ENCODE measurements at regions not wholly inside any gene's neighbourhood (a gene's known extent, or its start where the extent isn't known, plus 50 kb on each side); places are given as distances from the start of the nearest gene placed in this dataset.

GRCh38 chrX:9127986-9128385, 94.1 kb upstream of the FAM9B start:
- no peak overlapping the region for H3K4me3 Mint-ChIP-seq (ENCODE audit: unreplicated experiment)
- H3K27ac Mint-ChIP-seq (ENCODE audit: unreplicated experiment): no peak overlapping the region
- H3K9me3 Mint-ChIP-seq (ENCODE audit: unreplicated experiment): no peaks in the 10 kb centered on the region
- no peaks in the 10 kb centered on the region for H3K4me1 Mint-ChIP-seq (ENCODE audit: unreplicated experiment)
- no peaks in the 10 kb centered on the region for H3K36me3 Mint-ChIP-seq (ENCODE audit: low read depth, unreplicated experiment)
- no peak for DNase-seq (ENCODE audit: low spot score)
- no peak for TF ChIP-seq CTCF (IDR thresholded peaks at IDR 0.05; ENCODE audit: unreplicated experiment)
- H3K27me3 Mint-ChIP-seq (ENCODE audit: unreplicated experiment): peaks cover 2% of the 10 kb centered on the region

GRCh38 chrX:9130031-9130430, 96.1 kb upstream of the FAM9B start:
- H3K27me3 Mint-ChIP-seq (ENCODE audit: unreplicated experiment): peaks cover 2% of the 10 kb centered on the region
- no peak for TF ChIP-seq CTCF (IDR thresholded peaks at IDR 0.05; ENCODE audit: unreplicated experiment)
- H3K4me3 Mint-ChIP-seq (ENCODE audit: unreplicated experiment): no peak overlapping the region
- DNase-seq (ENCODE audit: low spot score): no peak
- H3K36me3 Mint-ChIP-seq (ENCODE audit: low read depth, unreplicated experiment): no peaks in the 10 kb centered on the region
- no peak overlapping the region for H3K27ac Mint-ChIP-seq (ENCODE audit: unreplicated experiment)
- no peaks in the 10 kb centered on the region for H3K9me3 Mint-ChIP-seq (ENCODE audit: unreplicated experiment)
- no peaks in the 10 kb centered on the region for H3K4me1 Mint-ChIP-seq (ENCODE audit: unreplicated experiment)

- Mint-ChIP-seq H3K27ac (ENCODE audit: unreplicated experiment) (no peak overlapping the region), H3K9me3 (ENCODE audit: unreplicated experiment) (no peaks in the 10 kb centered on the region), H3K4me3 (ENCODE audit: unreplicated experiment) (no peak overlapping the region), H3K36me3 (ENCODE audit: low read depth, unreplicated experiment) (no peaks in the 10 kb centered on the region), H3K4me1 (ENCODE audit: unreplicated experiment) (no peaks in the 10 kb centered on the region), H3K27me3 (ENCODE audit: unreplicated experiment) (peaks cover 2% of the 10 kb centered on the region)
- no peak for TF ChIP-seq CTCF (IDR thresholded peaks at IDR 0.05; ENCODE audit: unreplicated experiment)
- no peak for DNase-seq (ENCODE audit: low spot score)
These were observed 97.1 kb upstream of the FAM9B start for GRCh38 chrX:9131066-9131465.

GRCh38 chrX:9132036-9132638, 98.2 kb upstream of the FAM9B start:
- Mint-ChIP-seq H3K4me1 (ENCODE audit: unreplicated experiment) (no peaks in the 10 kb centered on the region), H3K27me3 (ENCODE audit: unreplicated experiment) (peaks cover 2% of the 10 kb centered on the region), H3K9me3 (ENCODE audit: unreplicated experiment) (no peaks in the 10 kb centered on the region), H3K4me3 (ENCODE audit: unreplicated experiment) (no peak overlapping the region), H3K27ac (ENCODE audit: unreplicated experiment) (no peak overlapping the region), H3K36me3 (ENCODE audit: low read depth, unreplicated experiment) (no peaks in the 10 kb centered on the region)
- DNase-seq (ENCODE audit: low spot score): no peak
- TF ChIP-seq CTCF (IDR thresholded peaks at IDR 0.05; ENCODE audit: unreplicated experiment): no peak

- no peaks in the 10 kb centered on the region for H3K9me3 Mint-ChIP-seq (ENCODE audit: unreplicated experiment)
- no peaks in the 10 kb centered on the region for H3K36me3 Mint-ChIP-seq (ENCODE audit: low read depth, unreplicated experiment)
- no peaks in the 10 kb centered on the region for H3K4me1 Mint-ChIP-seq (ENCODE audit: unreplicated experiment)
- DNase-seq (ENCODE audit: low spot score): no peak
- peaks cover 2% of the 10 kb centered on the region for H3K27me3 Mint-ChIP-seq (ENCODE audit: unreplicated experiment)
- no peak overlapping the region for H3K27ac Mint-ChIP-seq (ENCODE audit: unreplicated experiment)
- no peak for TF ChIP-seq CTCF (IDR thresholded peaks at IDR 0.05; ENCODE audit: unreplicated experiment)
- no peak overlapping the region for H3K4me3 Mint-ChIP-seq (ENCODE audit: unreplicated experiment)
These were observed 99.5 kb upstream of the FAM9B start for GRCh38 chrX:9133426-9133825.
